Activated CD8-positive, alpha-beta memory T cell treated with anti-CD3 and anti-CD28 coated beads for 24 hours (primary cell): ENCODE measurements at regions not wholly inside any gene's neighbourhood (a gene's known extent, or its start where the extent isn't known, plus 50 kb on each side); places are given as distances from the start of the nearest gene placed in this dataset.

Source experiments
- DNase-seq: peaks from one replicate; pipeline ENCODE4 v3.0.0-alpha.2; 2020

GRCh38 chr2:67462738-67463496 lies 65.8 kb downstream of the ETAA1 start:
- DNase-seq = no peak

- DNase-seq = no peak
Measured at GRCh38 chr2:67463810-67464209, 66.7 kb downstream of the ETAA1 start.

- no peak for DNase-seq
Measured at GRCh38 chr2:67465623-67466022, 68.5 kb downstream of the ETAA1 start.

- no peak for DNase-seq
Measured at GRCh38 chr2:67466734-67467133, 69.6 kb downstream of the ETAA1 start.

- no peak for DNase-seq
Measured at GRCh38 chr2:67471681-67472080, 74.5 kb downstream of the ETAA1 start.

- DNase-seq = no peak
Measured at GRCh38 chr2:67476809-67477790, 80.0 kb downstream of the ETAA1 start.

- no peak for DNase-seq
Measured at GRCh38 chr2:67479261-67479660, 82.1 kb downstream of the ETAA1 start.

- no peak for DNase-seq
Measured at GRCh38 chr2:67485431-67485830, 88.3 kb downstream of the ETAA1 start.

- DNase-seq = no peak
Measured at GRCh38 chr2:67486041-67486796, 89.1 kb downstream of the ETAA1 start.

GRCh38 chr2:67487993-67488392 lies 90.9 kb downstream of the ETAA1 start:
- DNase-seq = no peak

- DNase-seq = no peak
Measured at GRCh38 chr2:67489396-67489795, 92.3 kb downstream of the ETAA1 start.

GRCh38 chr2:67498931-67499330 lies 101.8 kb downstream of the ETAA1 start:
- no peak for DNase-seq

- DNase-seq = no peak
Measured at GRCh38 chr2:67499989-67500388, 102.9 kb downstream of the ETAA1 start.

- DNase-seq = no peak
Measured at GRCh38 chr2:67500541-67500940, 103.4 kb downstream of the ETAA1 start.

GRCh38 chr2:67502346-67503065 lies 105.4 kb downstream of the ETAA1 start:
- DNase-seq = no peak

GRCh38 chr2:67503066-67503795 lies 106.1 kb downstream of the ETAA1 start:
- DNase-seq = no peak

- no peak for DNase-seq
Measured at GRCh38 chr2:67510745-67511144, 113.6 kb downstream of the ETAA1 start.

GRCh38 chr2:67514515-67514914 lies 117.4 kb downstream of the ETAA1 start:
- DNase-seq = no peak

- no peak for DNase-seq
Measured at GRCh38 chr2:67515056-67515455, 117.9 kb downstream of the ETAA1 start.

- DNase-seq = no peak
Measured at GRCh38 chr2:67515538-67515937, 118.4 kb downstream of the ETAA1 start.

GRCh38 chr2:67516362-67516761 lies 119.2 kb downstream of the ETAA1 start:
- no peak for DNase-seq
